ENCODE measurements at regions not wholly inside any gene's neighbourhood (a gene's known extent, or its start where the extent isn't known, plus 50 kb on each side); places are given as distances from the start of the nearest gene placed in this dataset.

DNA sequence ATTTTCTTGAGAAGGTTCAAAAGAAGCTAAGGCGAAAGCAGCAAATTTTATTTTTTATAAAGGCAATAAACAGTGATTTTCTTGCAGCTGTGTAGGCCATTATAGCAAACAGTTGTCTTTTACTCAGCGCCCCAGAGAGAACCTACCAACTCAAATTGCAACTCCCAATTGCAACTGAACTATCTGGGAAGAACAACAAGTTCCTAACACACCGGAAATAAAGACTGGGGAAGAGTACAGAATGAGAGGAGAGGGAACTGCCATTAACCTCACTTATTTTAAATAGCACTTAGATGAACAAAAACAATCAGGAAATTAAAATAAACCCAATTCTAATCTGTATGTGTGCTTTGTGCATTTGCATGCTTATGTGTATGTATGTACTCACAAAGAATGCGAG, 171.1 kb downstream of the KCTD12 start:
- intact Hi-C loops (cut with DNase I; ENCODE audit: low total_unique reads), result no loop called here
- 51% methylated on average over 4 of the region's 4 CpGs for WGBS, 2 donors
- Histone ChIP-seq H3K36me3 (ENCODE audit: low read depth, missing control alignments) (no peaks in the 10 kb centered on the region), H3K4me1 (peaks cover 41% of the 10 kb centered on the region), H3K9me3 (no peaks in the 10 kb centered on the region), H3K4me3 (no peak overlapping the region), H3K27me3 (no peaks in the 10 kb centered on the region), H3K27ac (no peak overlapping the region)
- TF ChIP-seq, protein P1, sequence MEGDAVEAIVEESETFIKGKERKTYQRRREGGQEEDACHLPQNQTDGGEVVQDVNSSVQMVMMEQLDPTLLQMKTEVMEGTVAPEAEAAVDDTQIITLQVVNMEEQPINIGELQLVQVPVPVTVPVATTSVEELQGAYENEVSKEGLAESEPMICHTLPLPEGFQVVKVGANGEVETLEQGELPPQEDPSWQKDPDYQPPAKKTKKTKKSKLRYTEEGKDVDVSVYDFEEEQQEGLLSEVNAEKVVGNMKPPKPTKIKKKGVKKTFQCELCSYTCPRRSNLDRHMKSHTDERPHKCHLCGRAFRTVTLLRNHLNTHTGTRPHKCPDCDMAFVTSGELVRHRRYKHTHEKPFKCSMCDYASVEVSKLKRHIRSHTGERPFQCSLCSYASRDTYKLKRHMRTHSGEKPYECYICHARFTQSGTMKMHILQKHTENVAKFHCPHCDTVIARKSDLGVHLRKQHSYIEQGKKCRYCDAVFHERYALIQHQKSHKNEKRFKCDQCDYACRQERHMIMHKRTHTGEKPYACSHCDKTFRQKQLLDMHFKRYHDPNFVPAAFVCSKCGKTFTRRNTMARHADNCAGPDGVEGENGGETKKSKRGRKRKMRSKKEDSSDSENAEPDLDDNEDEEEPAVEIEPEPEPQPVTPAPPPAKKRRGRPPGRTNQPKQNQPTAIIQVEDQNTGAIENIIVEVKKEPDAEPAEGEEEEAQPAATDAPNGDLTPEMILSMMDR (IDR thresholded peaks at IDR 0.05), result no peak
- TF ChIP-seq POLR2A (IDR thresholded peaks at IDR 0.05), result no peak
- DNase-seq, result no peak

DNA sequence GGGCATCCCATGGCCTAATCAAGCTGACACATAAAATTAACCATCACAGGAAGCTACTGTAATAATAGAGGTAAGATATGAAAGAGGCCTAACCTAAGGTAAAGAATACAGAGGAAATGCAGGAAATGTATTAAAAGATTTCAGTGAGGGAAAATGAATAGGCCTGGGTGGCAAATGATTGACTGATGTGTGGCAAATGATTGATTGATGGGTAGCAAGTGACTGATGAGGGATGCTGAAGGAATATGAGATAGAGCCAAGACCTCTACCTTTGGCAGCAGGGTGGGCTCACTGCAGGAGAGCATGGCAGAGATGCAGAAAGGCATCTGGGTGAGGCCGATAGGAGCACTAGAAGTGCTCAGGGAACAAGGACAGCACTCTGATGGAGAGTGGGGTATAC, 172.9 kb downstream of the KCTD12 start:
- Histone ChIP-seq H3K4me1 (peaks cover 36% of the 10 kb centered on the region), H3K9me3 (no peaks in the 10 kb centered on the region), H3K36me3 (ENCODE audit: low read depth, missing control alignments) (no peaks in the 10 kb centered on the region), H3K27ac (no peak overlapping the region), H3K4me3 (no peak overlapping the region), H3K27me3 (no peaks in the 10 kb centered on the region)
- 95% methylated on average over 1 of the region's 1 CpG for WGBS, 2 donors
- intact Hi-C loops (cut with DNase I; ENCODE audit: low total_unique reads), result no loop called here
- TF ChIP-seq, protein P1 (IDR thresholded peaks at IDR 0.05), result no peak
- no peak for TF ChIP-seq POLR2A (IDR thresholded peaks at IDR 0.05)
- no peak for DNase-seq

DNA sequence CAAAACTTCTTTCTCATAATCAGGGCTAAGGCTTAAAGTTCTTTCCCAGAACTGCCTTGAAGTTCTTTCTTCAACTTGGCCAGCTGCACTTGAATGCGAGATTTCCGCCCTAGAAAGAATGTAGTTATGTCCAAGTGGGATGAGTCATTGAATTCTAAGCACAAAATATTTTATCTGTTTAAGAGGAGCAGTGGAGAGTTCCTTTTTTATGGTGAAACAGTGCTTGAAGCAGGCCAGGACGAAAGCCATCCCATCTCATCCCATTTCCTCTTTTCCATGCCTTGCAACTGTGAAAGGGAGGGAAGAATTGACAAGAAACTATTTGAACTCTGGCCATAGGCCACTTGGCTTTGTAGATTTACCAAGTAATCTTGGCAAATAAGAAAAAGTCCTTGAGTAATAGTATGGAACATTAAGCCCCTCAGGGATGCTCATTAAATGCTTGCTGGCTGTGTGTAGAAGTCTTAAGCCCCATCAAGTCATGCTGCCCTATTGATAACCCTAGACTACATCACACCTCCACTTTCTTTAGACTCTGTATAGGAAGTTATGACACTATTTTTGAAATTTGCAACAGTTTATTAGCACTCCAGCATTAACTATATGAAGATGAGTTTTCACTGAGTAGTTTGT, 174.5 kb downstream of the KCTD12 start:
- 19 to 44% methylated on average over 3 of the region's 3 CpGs for WGBS, 2 donors
- Histone ChIP-seq H3K27me3 (no peaks in the 10 kb centered on the region), H3K36me3 (ENCODE audit: low read depth, missing control alignments) (no peaks in the 10 kb centered on the region), H3K9me3 (no peaks in the 10 kb centered on the region), H3K4me1 (peaks cover 30% of the 10 kb centered on the region), H3K27ac (peak overlapping the region in 1 of 2 donors; percentile 34), H3K4me3 (no peak overlapping the region)
- intact Hi-C loops (cut with DNase I; ENCODE audit: low total_unique reads), result no loop called here
- peak; percentile 62 for DNase-seq
- TF ChIP-seq, protein P1 (IDR thresholded peaks at IDR 0.05), result no peak
- no peak for TF ChIP-seq POLR2A (IDR thresholded peaks at IDR 0.05)

DNA sequence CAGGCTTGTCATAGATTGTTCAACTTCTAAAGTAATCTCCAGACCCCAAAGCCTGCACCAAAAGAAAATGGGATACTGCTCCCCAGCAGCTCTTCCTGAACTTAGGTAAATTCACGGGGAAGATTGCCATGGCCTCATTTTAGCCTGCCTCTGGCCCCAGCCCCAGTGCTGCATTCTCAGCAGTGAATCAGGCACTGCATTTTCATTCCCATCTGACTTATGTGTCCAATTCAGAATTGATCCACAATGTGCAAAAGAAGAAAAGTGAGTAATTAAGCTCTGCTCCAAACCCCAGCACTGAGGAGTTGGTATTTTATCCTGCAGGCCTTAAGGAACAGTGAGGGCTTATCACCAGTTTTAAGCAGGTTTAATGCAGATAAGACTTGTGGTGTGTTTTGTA, 176.4 kb downstream of the KCTD12 start:
- Histone ChIP-seq H3K27me3 (no peaks in the 10 kb centered on the region), H3K36me3 (ENCODE audit: low read depth, missing control alignments) (no peaks in the 10 kb centered on the region), H3K4me3 (no peak overlapping the region), H3K4me1 (peaks cover 22% of the 10 kb centered on the region), H3K27ac (peak overlapping the region in 1 of 2 donors; percentile 22), H3K9me3 (no peaks in the 10 kb centered on the region)
- no peak for TF ChIP-seq POLR2A (IDR thresholded peaks at IDR 0.05)
- TF ChIP-seq, protein P1 (IDR thresholded peaks at IDR 0.05), result no peak
- 75 to 83% methylated on average over 1 of the region's 1 CpG for WGBS, 2 donors
- intact Hi-C loops (cut with DNase I; ENCODE audit: low total_unique reads), result no loop called here
- DNase-seq, result no peak

DNA sequence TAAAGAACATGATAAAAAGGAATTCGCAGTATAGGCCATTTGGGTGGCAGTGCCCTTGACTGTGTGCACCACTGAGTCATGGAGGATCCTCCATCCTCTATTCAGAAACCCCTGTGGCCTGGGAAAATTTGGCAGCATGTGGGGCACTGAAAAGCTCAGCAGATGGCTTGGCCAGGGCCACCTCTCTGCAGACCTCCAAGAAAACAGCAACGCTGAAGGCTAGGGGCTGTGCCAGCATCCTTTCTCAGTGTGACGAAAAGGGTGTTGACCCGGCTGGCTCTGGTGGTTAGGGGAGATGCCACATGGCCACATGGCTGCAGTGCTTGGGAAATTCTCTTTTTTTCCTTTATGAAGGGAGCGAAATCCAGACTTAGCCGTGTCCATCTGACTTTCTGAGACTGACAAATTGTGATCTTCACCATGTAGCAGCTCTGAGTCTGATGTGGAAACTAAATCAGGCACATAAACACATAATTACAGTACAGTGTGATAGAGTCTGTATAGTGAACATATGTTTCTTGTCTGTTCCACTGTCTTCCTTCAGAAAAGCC, 178.0 kb downstream of the KCTD12 start:
- intact Hi-C loops (cut with DNase I; ENCODE audit: low total_unique reads), result no loop called here
- WGBS, 2 donors, result 78 to 79% methylated on average over 5 to 6 of the region's 6 CpGs
- no peak overlapping the region for H3K4me3 ChIP-seq
- H3K4me1 ChIP-seq, result peaks cover 22% of the 10 kb centered on the region
- H3K9me3 ChIP-seq, result no peaks in the 10 kb centered on the region
- no peak overlapping the region for H3K27ac ChIP-seq
- H3K27me3 ChIP-seq, result no peaks in the 10 kb centered on the region
- no peak for DNase-seq
- TF ChIP-seq, protein P1 (IDR thresholded peaks at IDR 0.05), result no peak
- TF ChIP-seq POLR2A (IDR thresholded peaks at IDR 0.05), result no peak
- H3K36me3 ChIP-seq (ENCODE audit: low read depth, missing control alignments), result no peaks in the 10 kb centered on the region

Measured in testis (tissue), 2 donors.